BLaER1 treated with 17β-estradiol and CSF1 and Interleukin-3, amounts not matched to agents 10 nM and 100 nM (cell line): ENCODE measurements at regions not wholly inside any gene's neighbourhood (a gene's known extent, or its start where the extent isn't known, plus 50 kb on each side); places are given as distances from the start of the nearest gene placed in this dataset.
A peak's percentile ranks its signal among the peaks of the same experiment; 100 is the strongest.

ENCODE experiments used
- H3K27ac ChIP-seq, 11 experiments: shearing (Covaris generic); formaldehyde crosslinking; 2 replicates each; pipeline ENCODE4 v1.8.1; 2022
- H3K27me3 ChIP-seq, 11 experiments: shearing (Covaris generic); formaldehyde crosslinking; 2 replicates each; pipeline ENCODE4 v1.8.1; 2022
- H3K36me3 ChIP-seq, 11 experiments: shearing (Covaris generic); formaldehyde crosslinking; 2 replicates each; pipeline ENCODE4 v1.8.1; 2022
- H3K4me1 ChIP-seq, 10 experiments: shearing (Covaris generic); formaldehyde crosslinking; 2 replicates each; pipeline ENCODE4 v1.8.1; 2022
- H3K4me2 ChIP-seq, 11 experiments: shearing (Covaris generic); formaldehyde crosslinking; 2 replicates each; pipeline ENCODE4 v1.8.1; 2022
- H3K4me3 ChIP-seq, 10 experiments: shearing (Covaris generic); formaldehyde crosslinking; 2 replicates each; pipeline ENCODE4 v1.8.1; 2022
- H3K9ac ChIP-seq, 11 experiments: shearing (Covaris generic); formaldehyde crosslinking; 2 replicates each; pipeline ENCODE4 v1.8.1; 2022
- H3K9me3 ChIP-seq, 11 experiments: shearing (Covaris generic); formaldehyde crosslinking; replicated peaks in 1 of 11; 2 replicates each; pipeline ENCODE4 v1.8.1; 2022
- H4K20me1 ChIP-seq, 11 experiments: shearing (Covaris generic); formaldehyde crosslinking; 2 replicates each; pipeline ENCODE4 v1.8.1; 2022
- Cebpa-rat ChIP-seq, 11 experiments: shearing (Covaris generic); IDR thresholded peaks; 2 replicates each; pipeline ENCODE4 v1.8.1; 2022

DNA sequence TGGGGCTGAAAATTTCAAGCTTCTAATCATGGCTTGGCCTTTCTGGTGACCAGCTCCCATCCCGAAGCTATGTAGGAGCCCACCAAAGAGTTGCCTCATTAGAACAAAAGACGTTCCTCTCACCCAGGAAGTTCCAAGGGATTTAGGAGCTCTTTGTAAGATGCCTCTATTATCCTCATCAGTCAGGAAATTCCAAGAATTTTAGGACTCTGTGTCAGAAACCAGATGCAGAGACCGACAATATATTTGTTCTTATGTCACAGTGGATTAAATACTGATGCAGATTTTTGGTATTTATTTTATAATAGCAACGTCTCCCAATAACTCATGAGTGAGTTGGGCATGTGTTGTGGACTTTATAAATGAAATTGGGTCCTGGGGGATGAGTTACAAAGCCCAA, 91.8 kb upstream of the SKOR2 start:
- H3K36me3 ChIP-seq: no peaks in the 10 kb centered on the region
- H3K4me2 ChIP-seq: no peak overlapping the region
- no peaks in the 10 kb centered on the region for H4K20me1 ChIP-seq
- TF ChIP-seq Cebpa-rat (IDR thresholded peaks at IDR 0.05): no peak
- no peaks in the 10 kb centered on the region for H3K4me1 ChIP-seq
- no peak overlapping the region for H3K27ac ChIP-seq
- H3K9ac ChIP-seq: no peak overlapping the region
- H3K9me3 ChIP-seq: no peaks in the 10 kb centered on the region
- H3K4me3 ChIP-seq: no peak overlapping the region
- H3K27me3 ChIP-seq: no peaks in the 10 kb centered on the region

DNA sequence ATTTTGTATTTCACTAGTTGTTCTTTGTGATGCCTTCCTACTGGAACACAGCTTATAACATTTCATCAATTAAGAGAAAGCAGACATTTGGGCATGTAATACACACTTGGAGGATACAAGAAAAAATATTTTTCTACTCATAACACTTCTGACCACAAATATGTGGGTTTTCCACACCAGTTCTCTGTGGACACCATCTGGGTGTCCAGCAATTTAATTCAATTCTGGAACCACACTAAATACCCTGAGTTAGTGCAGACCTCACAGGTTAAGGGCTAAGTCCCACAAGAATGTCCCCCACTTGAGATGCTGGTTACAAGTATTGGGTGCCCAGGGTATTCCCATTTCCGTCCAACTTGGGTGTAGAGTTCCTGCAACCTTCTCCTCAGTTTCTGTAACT, 91.1 kb upstream of the SKOR2 start:
- Histone ChIP-seq H3K4me2 (no peak overlapping the region), H3K4me3 (no peak overlapping the region), H3K36me3 (no peaks in the 10 kb centered on the region), H3K27ac (no peak overlapping the region), H3K4me1 (no peaks in the 10 kb centered on the region), H3K27me3 (no peaks in the 10 kb centered on the region), H3K9ac (no peak overlapping the region), H3K9me3 (no peaks in the 10 kb centered on the region), H4K20me1 (no peaks in the 10 kb centered on the region)
- TF ChIP-seq Cebpa-rat (IDR thresholded peaks at IDR 0.05): no peak

DNA sequence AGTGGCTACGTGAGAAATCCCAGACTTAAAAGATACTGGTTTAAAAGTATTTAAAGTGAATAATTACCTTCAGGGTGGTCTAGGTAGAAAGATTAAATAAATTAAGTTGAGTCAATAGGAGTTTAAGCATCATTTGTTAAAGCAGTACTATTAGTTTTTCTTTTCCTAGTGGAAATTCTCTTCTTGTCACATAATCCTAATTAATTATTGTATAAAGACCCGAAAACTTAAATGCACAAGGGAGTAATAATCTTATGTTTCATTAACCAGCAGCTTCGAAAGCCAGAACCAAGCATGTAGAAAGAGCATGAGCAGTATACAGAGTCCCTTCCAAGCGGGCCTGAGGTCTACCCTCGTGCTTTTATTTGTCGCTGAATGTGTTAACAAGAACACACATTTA, 90.2 kb upstream of the SKOR2 start:
- Histone ChIP-seq H3K4me2 (no peak overlapping the region), H3K27ac (no peak overlapping the region), H3K27me3 (no peaks in the 10 kb centered on the region), H3K4me1 (peaks cover 0 to 3% (median 0%) of the 10 kb centered on the region in 10 experiments; a peak in 1 of 20 replicates), H3K36me3 (no peaks in the 10 kb centered on the region), H3K9ac (no peak overlapping the region), H3K9me3 (no peaks in the 10 kb centered on the region), H4K20me1 (no peaks in the 10 kb centered on the region), H3K4me3 (no peak overlapping the region)
- no peak for TF ChIP-seq Cebpa-rat (IDR thresholded peaks at IDR 0.05)

DNA sequence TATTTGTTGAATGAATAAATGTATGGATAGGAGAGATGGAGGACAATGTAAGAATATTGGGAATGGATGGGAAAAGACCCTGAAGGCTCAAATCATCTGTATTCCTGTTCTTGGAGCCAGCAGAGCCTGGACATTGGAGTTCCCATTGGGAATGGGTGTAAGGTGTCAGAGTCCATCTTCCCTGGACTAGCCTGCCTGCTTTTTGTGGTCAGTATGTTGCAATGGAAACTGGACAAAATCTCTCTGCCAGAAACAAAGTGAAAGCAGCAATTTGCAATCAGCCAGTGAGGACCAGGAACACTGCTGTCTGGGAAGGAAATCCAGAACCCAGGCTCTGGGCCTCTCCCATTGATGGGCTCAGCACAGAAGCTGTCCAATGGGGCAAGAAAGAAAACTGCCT, 83.5 kb upstream of the SKOR2 start:
- Histone ChIP-seq H3K27me3 (no peaks in the 10 kb centered on the region), H3K9ac (no peak overlapping the region), H4K20me1 (no peaks in the 10 kb centered on the region), H3K4me2 (no peak overlapping the region), H3K4me1 (peaks cover 0 to 12% (median 0%) of the 10 kb centered on the region in 10 experiments; a peak in 3 of 20 replicates), H3K36me3 (no peaks in the 10 kb centered on the region), H3K27ac (no peak overlapping the region), H3K9me3 (no peaks in the 10 kb centered on the region), H3K4me3 (no peak overlapping the region)
- TF ChIP-seq Cebpa-rat (IDR thresholded peaks at IDR 0.05): no peak

DNA sequence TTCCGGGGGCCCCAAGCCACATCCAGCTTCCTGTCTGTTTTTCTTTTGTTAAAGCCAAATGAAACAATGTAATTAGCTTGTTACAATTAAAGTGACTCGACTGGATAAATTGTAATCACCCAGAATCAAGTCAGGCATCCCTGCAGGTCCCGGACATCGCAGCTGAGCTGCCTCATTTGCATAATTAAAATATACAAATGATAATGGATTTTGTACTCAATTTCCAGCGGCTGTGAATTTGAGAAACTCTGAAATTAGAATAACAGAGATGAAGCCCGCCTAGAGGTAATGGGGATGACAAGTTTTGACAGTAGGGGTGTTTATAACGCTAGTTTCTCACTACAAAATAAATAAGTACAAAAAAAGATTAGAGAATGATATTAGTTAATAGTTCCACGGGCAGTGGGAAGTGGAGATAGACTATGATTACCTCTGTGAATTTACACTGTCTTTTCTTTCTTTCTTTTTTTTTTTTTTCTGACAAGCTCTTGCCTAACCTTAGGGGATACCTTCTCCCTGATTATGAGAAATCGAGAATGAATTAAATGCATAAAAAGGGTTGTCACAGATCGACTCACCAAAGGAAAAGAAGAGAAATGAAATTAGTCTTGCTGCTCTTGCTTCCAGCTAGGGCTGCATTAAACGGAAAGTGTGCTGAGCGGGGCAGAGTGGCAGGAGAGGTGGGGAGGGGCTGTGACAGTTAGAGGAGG, 82.6 kb upstream of the SKOR2 start:
- Histone ChIP-seq H3K4me2 (no peak overlapping the region), H4K20me1 (no peaks in the 10 kb centered on the region), H3K4me3 (no peak overlapping the region), H3K27me3 (no peaks in the 10 kb centered on the region), H3K9ac (no peak overlapping the region), H3K27ac (no peak overlapping the region), H3K4me1 (peaks cover 0 to 12% (median 0%) of the 10 kb centered on the region in 10 experiments; a peak in 3 of 20 replicates), H3K9me3 (no peaks in the 10 kb centered on the region), H3K36me3 (no peaks in the 10 kb centered on the region)
- no peak for TF ChIP-seq Cebpa-rat (IDR thresholded peaks at IDR 0.05)

DNA sequence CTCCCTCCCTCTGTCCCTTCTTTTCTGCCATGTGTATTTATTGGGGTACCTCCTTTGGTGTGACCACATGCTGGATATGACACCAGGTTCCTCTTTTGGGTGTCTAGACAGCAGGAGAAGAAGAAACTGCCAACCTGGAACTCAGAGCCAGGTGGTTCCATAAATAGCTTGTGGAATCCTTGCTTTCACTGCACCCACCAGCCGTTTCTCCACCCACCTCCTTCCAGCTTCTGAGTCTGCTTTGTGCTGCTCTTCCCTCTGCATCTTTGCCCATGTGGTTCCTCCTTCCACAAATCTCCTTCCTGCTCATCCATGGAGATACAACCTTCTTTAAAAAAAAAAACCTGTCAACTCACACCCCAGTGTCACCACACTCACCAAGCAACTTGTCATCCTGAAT, 80.2 kb upstream of the SKOR2 start:
- no peaks in the 10 kb centered on the region for H3K36me3 ChIP-seq
- TF ChIP-seq Cebpa-rat (IDR thresholded peaks at IDR 0.05): no peak
- no peak overlapping the region for H3K4me2 ChIP-seq
- H3K9me3 ChIP-seq: no peaks in the 10 kb centered on the region
- H3K4me1 ChIP-seq: peaks cover 0 to 12% (median 0%) of the 10 kb centered on the region in 10 experiments; a peak in 3 of 20 replicates
- no peak overlapping the region for H3K9ac ChIP-seq
- no peak overlapping the region for H3K27ac ChIP-seq
- H3K27me3 ChIP-seq: no peaks in the 10 kb centered on the region
- H4K20me1 ChIP-seq: no peaks in the 10 kb centered on the region
- no peak overlapping the region for H3K4me3 ChIP-seq

DNA sequence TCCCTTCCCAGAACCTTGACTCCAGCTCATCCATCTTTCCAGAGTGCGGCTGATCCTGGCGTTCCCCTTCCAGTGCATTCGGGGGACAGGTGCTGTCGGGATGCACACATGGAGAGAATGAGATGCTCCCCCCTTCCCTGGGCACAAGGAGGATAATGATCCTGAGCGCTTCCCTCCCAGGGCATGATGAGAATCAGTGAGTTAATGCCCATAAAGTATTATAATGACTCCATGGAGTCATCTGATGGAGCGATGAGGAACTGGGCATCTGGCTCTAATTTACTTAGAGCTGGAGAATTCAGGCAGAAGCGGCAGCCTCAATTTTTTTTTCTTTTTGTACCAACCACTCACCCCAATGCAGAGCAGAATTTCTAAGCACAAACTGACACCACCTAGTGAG, 79.6 kb upstream of the SKOR2 start:
- Histone ChIP-seq H3K4me3 (no peak overlapping the region), H3K4me1 (peaks cover 0 to 7% (median 0%) of the 10 kb centered on the region in 10 experiments; a peak in 2 of 20 replicates), H3K27me3 (no peaks in the 10 kb centered on the region), H3K9ac (no peak overlapping the region), H4K20me1 (no peaks in the 10 kb centered on the region), H3K27ac (no peak overlapping the region), H3K4me2 (no peak overlapping the region), H3K9me3 (no peaks in the 10 kb centered on the region), H3K36me3 (no peaks in the 10 kb centered on the region)
- TF ChIP-seq Cebpa-rat (IDR thresholded peaks at IDR 0.05): no peak

DNA sequence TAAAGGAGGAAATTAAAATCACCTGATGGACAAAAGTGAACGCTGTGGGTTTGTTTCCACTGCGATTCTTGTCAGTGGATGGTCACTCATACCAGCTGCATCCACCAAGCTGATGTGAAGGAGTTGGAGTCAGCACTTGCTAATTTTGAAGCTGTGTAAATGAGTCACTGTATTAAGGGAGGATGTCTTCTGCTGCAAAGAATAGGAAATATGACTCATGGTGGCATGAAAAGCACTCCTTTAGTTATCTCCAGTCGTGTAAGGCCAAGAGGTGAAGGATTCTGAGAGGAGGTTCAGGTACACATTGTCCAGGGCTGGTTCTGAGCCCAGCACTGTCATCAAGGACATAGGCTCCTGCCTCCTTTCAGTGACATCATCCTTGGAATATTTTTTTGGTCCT, 71.7 kb upstream of the SKOR2 start:
- Histone ChIP-seq H3K27me3 (no peaks in the 10 kb centered on the region), H3K4me3 (no peak overlapping the region), H3K4me1 (peaks cover 0 to 36% (median 0%) of the 10 kb centered on the region in 10 experiments; a peak in 7 of 20 replicates), H4K20me1 (no peaks in the 10 kb centered on the region), H3K9ac (no peak overlapping the region), H3K36me3 (no peaks in the 10 kb centered on the region), H3K9me3 (no peaks in the 10 kb centered on the region), H3K4me2 (peak overlapping the region in 3 of 11 experiments; percentile 51 to 69 (median 60); a peak in 7 of 22 replicates), H3K27ac (no peak overlapping the region)
- no peak for TF ChIP-seq Cebpa-rat (IDR thresholded peaks at IDR 0.05)

DNA sequence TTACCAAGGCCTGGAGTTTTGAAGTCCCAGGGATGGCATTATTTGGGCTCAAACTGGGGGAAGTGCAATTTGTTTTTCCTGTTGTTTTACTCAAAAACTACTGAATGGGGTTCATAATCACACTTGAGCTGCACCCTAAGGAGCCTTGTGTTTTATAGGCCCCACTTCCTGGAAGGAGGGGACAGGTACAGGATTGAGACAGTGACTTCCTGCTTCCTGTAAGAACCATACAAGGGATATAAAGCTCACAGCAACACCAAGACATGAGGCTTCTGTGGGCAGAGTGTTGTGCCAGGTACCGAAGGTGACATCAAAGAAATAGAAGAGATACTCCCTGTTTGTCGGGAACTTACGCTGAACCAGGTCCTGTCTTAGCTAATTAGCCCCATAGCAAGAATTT, 70.4 kb upstream of the SKOR2 start:
- Histone ChIP-seq H4K20me1 (no peaks in the 10 kb centered on the region), H3K36me3 (no peaks in the 10 kb centered on the region), H3K4me2 (peak overlapping the region in 3 of 11 experiments; percentile 1 to 54 (median 54); a peak in 4 of 22 replicates), H3K9me3 (no peaks in the 10 kb centered on the region), H3K9ac (no peak overlapping the region), H3K27me3 (no peaks in the 10 kb centered on the region), H3K4me1 (peaks cover 0 to 36% (median 0%) of the 10 kb centered on the region in 10 experiments; a peak in 7 of 20 replicates), H3K4me3 (no peak overlapping the region), H3K27ac (no peak overlapping the region)
- TF ChIP-seq Cebpa-rat (IDR thresholded peaks at IDR 0.05): no peak

DNA sequence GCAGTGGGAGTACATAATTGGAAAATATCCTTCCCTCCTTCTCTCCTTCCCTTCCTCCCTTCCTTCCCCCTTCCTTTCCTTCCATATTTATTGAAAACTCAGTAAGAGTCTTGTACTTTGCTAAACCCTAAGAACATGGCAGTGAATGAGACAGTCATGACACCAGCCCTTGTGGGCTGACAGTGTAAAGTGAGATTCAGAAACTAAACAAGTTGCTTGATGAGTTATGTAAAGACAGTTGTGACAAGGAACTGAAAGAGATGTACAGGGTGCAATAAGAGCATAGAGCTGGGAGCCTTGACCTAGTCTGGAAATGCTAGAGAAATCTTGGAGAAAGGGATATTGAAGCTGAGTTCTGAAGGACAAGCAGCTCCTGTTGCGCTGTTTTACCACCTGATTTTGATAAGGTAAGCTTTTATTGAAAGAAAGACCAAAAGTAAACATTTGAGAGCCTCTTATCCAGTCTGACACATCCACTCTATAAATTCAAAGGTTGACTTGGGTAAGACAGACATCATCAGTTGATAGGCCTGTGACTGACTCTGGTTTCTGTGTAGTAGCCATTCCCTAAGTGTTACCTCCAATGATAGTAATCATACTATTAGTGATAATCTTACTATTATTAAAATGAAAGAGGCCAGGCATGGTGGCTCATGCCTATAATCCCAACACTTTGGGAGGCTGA, 66.5 kb upstream of the SKOR2 start:
- no peaks in the 10 kb centered on the region for H3K27me3 ChIP-seq
- no peak for TF ChIP-seq Cebpa-rat (IDR thresholded peaks at IDR 0.05)

More for the DNA sequence above, 66.5 kb upstream of the SKOR2 start:
- Histone ChIP-seq H3K9ac (no peak overlapping the region), H3K9me3 (no peaks in the 10 kb centered on the region), H3K36me3 (no peaks in the 10 kb centered on the region), H4K20me1 (no peaks in the 10 kb centered on the region), H3K4me3 (no peak overlapping the region), H3K4me2 (no peak overlapping the region), H3K4me1 (peaks cover 0 to 21% (median 0%) of the 10 kb centered on the region in 10 experiments; a peak in 6 of 20 replicates), H3K27ac (no peak overlapping the region)
